ENCODE measurements at regions not wholly inside any gene's neighbourhood (a gene's known extent, or its start where the extent isn't known, plus 50 kb on each side); places are given as distances from the start of the nearest gene placed in this dataset.

GRCh38 chr4:110792036-110792435 lies 169.2 kb upstream of the PITX2 start:
- Mint-ChIP-seq H3K27me3 (ENCODE audit: low read depth) (peaks cover 18% of the 10 kb centered on the region), H3K27ac (ENCODE audit: unreplicated experiment) (no peak overlapping the region), H3K4me1 (ENCODE audit: low read depth) (no peaks in the 10 kb centered on the region), H3K4me3 (ENCODE audit: unreplicated experiment) (no peak overlapping the region), H3K9me3 (ENCODE audit: low read depth) (no peaks in the 10 kb centered on the region), H3K36me3 (ENCODE audit: low read depth) (no peaks in the 10 kb centered on the region)
- no peak for DNase-seq (ENCODE audit: low spot score)
- no peak for TF ChIP-seq CTCF (IDR thresholded peaks at IDR 0.05)

GRCh38 chr4:110793381-110793801 lies 170.5 kb upstream of the PITX2 start:
- Mint-ChIP-seq H3K36me3 (ENCODE audit: low read depth) (no peaks in the 10 kb centered on the region), H3K4me1 (ENCODE audit: low read depth) (no peaks in the 10 kb centered on the region), H3K9me3 (ENCODE audit: low read depth) (no peaks in the 10 kb centered on the region), H3K27ac (ENCODE audit: unreplicated experiment) (no peak overlapping the region), H3K27me3 (ENCODE audit: low read depth) (peaks cover 31% of the 10 kb centered on the region), H3K4me3 (ENCODE audit: unreplicated experiment) (no peak overlapping the region)
- no peak for DNase-seq (ENCODE audit: low spot score)
- TF ChIP-seq CTCF (IDR thresholded peaks at IDR 0.05), result no peak

- DNase-seq (ENCODE audit: low spot score), result no peak
- no peak overlapping the region for H3K27ac Mint-ChIP-seq (ENCODE audit: unreplicated experiment)
- H3K36me3 Mint-ChIP-seq (ENCODE audit: low read depth), result no peaks in the 10 kb centered on the region
- TF ChIP-seq CTCF (IDR thresholded peaks at IDR 0.05), result no peak
- no peak overlapping the region for H3K4me3 Mint-ChIP-seq (ENCODE audit: unreplicated experiment)
- H3K9me3 Mint-ChIP-seq (ENCODE audit: low read depth), result no peaks in the 10 kb centered on the region
- peaks cover 37% of the 10 kb centered on the region for H3K27me3 Mint-ChIP-seq (ENCODE audit: low read depth)
- H3K4me1 Mint-ChIP-seq (ENCODE audit: low read depth), result no peaks in the 10 kb centered on the region
These were observed 171.1 kb upstream of the PITX2 start for GRCh38 chr4:110793890-110794554.

GRCh38 chr4:110795971-110796370 lies 173.1 kb upstream of the PITX2 start:
- Mint-ChIP-seq H3K27me3 (ENCODE audit: low read depth) (peaks cover 41% of the 10 kb centered on the region), H3K9me3 (ENCODE audit: low read depth) (no peaks in the 10 kb centered on the region), H3K27ac (ENCODE audit: unreplicated experiment) (no peak overlapping the region), H3K36me3 (ENCODE audit: low read depth) (no peaks in the 10 kb centered on the region), H3K4me1 (ENCODE audit: low read depth) (no peaks in the 10 kb centered on the region), H3K4me3 (ENCODE audit: unreplicated experiment) (no peak overlapping the region)
- DNase-seq (ENCODE audit: low spot score), result no peak
- TF ChIP-seq CTCF (IDR thresholded peaks at IDR 0.05), result no peak

- no peak for DNase-seq (ENCODE audit: low spot score)
- H3K9me3 Mint-ChIP-seq (ENCODE audit: low read depth), result no peaks in the 10 kb centered on the region
- no peak overlapping the region for H3K27ac Mint-ChIP-seq (ENCODE audit: unreplicated experiment)
- H3K4me3 Mint-ChIP-seq (ENCODE audit: unreplicated experiment), result no peak overlapping the region
- peaks cover 41% of the 10 kb centered on the region for H3K27me3 Mint-ChIP-seq (ENCODE audit: low read depth)
- no peaks in the 10 kb centered on the region for H3K36me3 Mint-ChIP-seq (ENCODE audit: low read depth)
- H3K4me1 Mint-ChIP-seq (ENCODE audit: low read depth), result no peaks in the 10 kb centered on the region
- TF ChIP-seq CTCF (IDR thresholded peaks at IDR 0.05), result no peak
These were observed 174.6 kb upstream of the PITX2 start for GRCh38 chr4:110797486-110797885.
